Brain microvascular endothelial cell (primary cell): ENCODE measurements at regions not wholly inside any gene's neighbourhood (a gene's known extent, or its start where the extent isn't known, plus 50 kb on each side); places are given as distances from the start of the nearest gene placed in this dataset.

ENCODE experiments used
- DNase-seq: peaks from one replicate; pipeline ENCODE4 v3.0.0-alpha.2; 2020
- H3K27ac ChIP-seq: fragments of 250-450 bp; sonication (Bioruptor Pico); 2 replicates; pipeline ENCODE4 v1.5.1; 2020; ENCODE audit warnings: mild to moderate bottlenecking, moderate library complexity
- H3K27me3 ChIP-seq: fragments of 250-450 bp; sonication (Bioruptor Pico); replicated peaks from 2 replicates; pipeline ENCODE4 v1.5.1; 2020; ENCODE audit warnings: mild to moderate bottlenecking
- H3K36me3 ChIP-seq: fragments of 250-450 bp; sonication (Bioruptor Pico); replicated peaks from 2 replicates; pipeline ENCODE4 v1.5.1; 2020; ENCODE audit warnings: mild to moderate bottlenecking
- H3K4me3 ChIP-seq: 2 replicates; pipeline ENCODE4 v1.5.1; 2011; ENCODE audit warnings: low read depth, mild to moderate bottlenecking, control low read depth, low read length, moderate library complexity
- in situ Hi-C: cut with HindIII; loops from 2 replicates; pipeline ENCODE4 v1.10.0; 2017; ENCODE audit warnings: low sequenced_read_pairs, low pct_ligation_motif_present
- TF ChIP-seq, protein P1 (sequence below): IDR thresholded peaks from 2 replicates; pipeline ENCODE4 v1.5.1; 2011; ENCODE audit warnings: low read depth, mild to moderate bottlenecking, moderate library complexity, low read length, control low read depth, inconsistent platforms; ENCODE audit errors: missing control alignments

DNA sequence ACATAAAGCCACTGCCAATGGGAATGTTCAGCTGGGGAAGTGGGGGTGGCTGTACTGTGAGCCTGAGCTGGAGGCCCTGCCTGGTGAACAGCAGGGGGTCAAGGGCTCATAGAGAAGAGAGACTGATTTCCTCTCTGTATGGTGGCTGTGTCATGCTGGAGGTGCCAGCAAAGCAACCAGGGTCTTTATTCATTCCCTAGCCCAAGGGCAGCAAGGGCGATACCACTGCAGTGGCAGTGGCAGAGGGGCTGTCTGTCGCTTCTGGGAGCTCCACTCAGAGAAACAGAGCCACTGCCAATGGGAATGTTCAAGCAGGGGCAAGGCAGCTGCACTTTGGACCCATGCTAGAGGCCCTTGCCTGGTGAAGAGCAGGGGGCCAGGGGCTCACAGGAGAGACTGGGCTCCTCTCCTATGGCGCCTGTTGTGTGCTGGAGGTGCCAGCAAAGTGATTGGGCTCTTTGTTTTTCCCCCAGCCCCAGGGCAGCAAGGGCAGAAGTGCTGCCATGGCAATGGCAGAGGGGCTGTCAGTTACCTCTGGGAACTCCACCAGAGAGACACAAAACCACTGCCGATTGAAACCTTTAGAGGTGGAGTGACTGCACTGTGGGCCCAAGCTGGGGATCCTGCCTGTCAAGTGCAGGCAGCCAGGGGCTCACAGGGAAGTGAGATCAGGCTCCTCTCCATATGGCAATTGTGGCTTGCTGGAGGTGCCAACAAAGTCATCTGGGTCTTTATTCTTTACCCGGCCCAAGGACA lies 545.1 kb downstream of the SH2D4B start:
- no peak overlapping the region for H3K4me3 ChIP-seq
- H3K27ac ChIP-seq = no peak overlapping the region
- no peaks in the 10 kb centered on the region for H3K27me3 ChIP-seq
- DNase-seq = no peak
- in situ Hi-C loops = no loop called here
- H3K36me3 ChIP-seq = no peaks in the 10 kb centered on the region
- TF ChIP-seq, protein P1, sequence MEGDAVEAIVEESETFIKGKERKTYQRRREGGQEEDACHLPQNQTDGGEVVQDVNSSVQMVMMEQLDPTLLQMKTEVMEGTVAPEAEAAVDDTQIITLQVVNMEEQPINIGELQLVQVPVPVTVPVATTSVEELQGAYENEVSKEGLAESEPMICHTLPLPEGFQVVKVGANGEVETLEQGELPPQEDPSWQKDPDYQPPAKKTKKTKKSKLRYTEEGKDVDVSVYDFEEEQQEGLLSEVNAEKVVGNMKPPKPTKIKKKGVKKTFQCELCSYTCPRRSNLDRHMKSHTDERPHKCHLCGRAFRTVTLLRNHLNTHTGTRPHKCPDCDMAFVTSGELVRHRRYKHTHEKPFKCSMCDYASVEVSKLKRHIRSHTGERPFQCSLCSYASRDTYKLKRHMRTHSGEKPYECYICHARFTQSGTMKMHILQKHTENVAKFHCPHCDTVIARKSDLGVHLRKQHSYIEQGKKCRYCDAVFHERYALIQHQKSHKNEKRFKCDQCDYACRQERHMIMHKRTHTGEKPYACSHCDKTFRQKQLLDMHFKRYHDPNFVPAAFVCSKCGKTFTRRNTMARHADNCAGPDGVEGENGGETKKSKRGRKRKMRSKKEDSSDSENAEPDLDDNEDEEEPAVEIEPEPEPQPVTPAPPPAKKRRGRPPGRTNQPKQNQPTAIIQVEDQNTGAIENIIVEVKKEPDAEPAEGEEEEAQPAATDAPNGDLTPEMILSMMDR = no peak

DNA sequence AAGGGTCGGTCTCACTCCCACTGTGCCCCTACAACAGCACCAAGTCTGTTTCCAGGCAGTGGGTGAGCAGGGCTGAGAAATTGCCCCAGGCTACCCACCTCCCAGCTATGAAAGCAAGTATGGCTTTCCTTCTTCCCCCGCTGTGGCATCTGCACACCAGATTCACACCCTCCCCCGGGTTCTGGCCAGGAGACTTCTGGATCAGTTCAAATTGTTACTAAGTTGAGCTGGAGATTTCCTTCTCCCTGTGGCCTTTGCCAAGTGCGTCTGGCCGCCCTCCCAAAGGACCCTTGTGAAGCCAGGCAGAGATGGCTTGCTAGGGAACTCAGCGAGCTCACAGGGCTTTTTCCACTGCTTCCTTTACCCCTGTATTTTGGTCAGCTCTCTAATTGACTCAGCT lies 555.4 kb downstream of the SH2D4B start:
- Histone ChIP-seq H3K4me3 (no peak overlapping the region), H3K27ac (no peak overlapping the region), H3K36me3 (no peaks in the 10 kb centered on the region), H3K27me3 (no peaks in the 10 kb centered on the region)
- no peak for DNase-seq
- in situ Hi-C loops = no loop called here
- TF ChIP-seq, protein P1 = no peak

DNA sequence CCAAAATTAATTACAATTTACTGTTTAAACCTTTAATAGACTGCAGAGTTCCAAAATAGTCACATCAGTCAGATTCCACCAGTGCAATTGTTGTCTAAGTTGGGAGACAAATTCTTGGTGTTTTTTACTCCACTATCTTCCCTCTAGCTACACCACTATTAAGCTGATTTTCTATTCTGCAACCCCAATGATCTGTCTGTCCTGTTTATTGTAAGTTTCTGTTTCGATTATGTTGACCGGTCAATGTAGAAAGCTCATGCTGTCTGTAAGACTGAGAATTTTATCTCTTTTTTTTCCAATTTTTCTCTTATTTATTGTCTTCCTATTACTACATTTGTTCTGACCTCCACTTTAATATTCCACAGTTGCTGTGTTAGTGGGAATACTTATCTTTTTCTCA lies 557.5 kb downstream of the SH2D4B start:
- Histone ChIP-seq H3K27ac (no peak overlapping the region), H3K27me3 (no peaks in the 10 kb centered on the region), H3K4me3 (no peak overlapping the region), H3K36me3 (no peaks in the 10 kb centered on the region)
- in situ Hi-C loops = no loop called here
- TF ChIP-seq, protein P1 = no peak
- DNase-seq = no peak

DNA sequence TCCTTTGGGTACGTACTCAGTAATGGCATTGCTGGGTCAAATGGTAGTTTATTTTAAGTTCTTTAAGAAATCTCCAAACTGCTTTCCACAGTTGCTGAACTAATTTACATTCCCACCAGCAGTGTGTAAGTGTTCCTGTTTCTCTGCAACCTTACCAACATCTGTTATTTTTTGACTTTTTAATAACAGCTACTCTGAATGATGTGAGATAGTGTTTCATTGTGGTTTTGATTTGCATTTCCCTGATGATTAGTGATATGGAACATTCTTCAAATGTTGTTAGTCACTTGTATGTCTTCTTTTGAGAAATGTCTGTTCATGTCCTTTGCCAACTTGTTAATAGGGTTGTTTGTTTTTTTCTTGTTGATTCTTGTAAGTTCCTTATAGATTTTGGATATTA lies 558.9 kb downstream of the SH2D4B start:
- Histone ChIP-seq H3K4me3 (no peak overlapping the region), H3K27ac (no peak overlapping the region), H3K27me3 (no peaks in the 10 kb centered on the region), H3K36me3 (no peaks in the 10 kb centered on the region)
- in situ Hi-C loops = no loop called here
- TF ChIP-seq, protein P1 = no peak
- DNase-seq = no peak

DNA sequence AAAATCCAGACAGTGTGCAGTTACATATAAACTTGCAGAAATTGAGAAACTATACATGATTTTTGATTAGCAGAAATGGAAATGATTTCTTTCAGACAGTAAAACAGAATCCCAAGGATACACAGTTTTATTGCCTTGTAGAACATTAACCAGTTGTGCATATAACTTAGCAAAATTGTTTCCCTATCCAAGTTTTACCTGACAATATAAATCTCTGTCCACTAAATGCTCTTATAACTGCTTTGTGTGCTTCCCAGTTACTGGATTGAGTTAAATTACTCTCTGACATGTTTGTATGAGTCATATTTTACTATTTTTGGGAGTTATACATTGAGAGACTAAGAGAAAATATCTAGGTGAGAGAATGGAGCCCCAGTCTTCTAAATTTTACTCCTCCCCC lies 563.4 kb downstream of the SH2D4B start:
- in situ Hi-C loops = no loop called here
- Histone ChIP-seq H3K27ac (no peak overlapping the region), H3K36me3 (no peaks in the 10 kb centered on the region), H3K27me3 (no peaks in the 10 kb centered on the region), H3K4me3 (no peak overlapping the region)
- DNase-seq = no peak
- TF ChIP-seq, protein P1 = no peak

DNA sequence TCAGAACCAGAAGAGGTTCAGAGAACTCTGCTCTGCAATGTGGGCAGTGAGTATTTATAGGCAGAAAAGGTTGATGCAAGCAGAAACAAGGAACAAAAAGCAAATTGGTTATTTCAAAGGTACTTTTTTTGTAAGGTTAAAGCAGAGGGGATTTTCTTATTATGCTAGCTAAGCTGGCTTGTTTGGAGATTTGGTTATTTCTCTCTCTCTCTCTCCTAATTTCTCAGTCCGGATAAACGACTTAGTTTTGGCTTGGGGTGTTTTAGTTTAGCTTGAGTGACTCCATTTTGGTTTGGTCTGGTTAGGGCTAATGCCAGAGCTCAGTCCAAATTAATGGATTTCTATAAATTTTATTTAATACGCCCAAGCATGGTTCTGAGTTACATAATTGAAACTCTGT lies 566.8 kb downstream of the SH2D4B start:
- TF ChIP-seq, protein P1 = no peak
- no peak for DNase-seq
- Histone ChIP-seq H3K27me3 (no peaks in the 10 kb centered on the region), H3K4me3 (no peak overlapping the region), H3K36me3 (no peaks in the 10 kb centered on the region), H3K27ac (no peak overlapping the region)
- in situ Hi-C loops = no loop called here
